HG02798 (cell line): ENCODE measurements at regions not wholly inside any gene's neighbourhood (a gene's known extent, or its start where the extent isn't known, plus 50 kb on each side); places are given as distances from the start of the nearest gene placed in this dataset.
"Not testable (repeated sequence)": the region's sequence is repeated elsewhere in the genome, so short reads cannot be mapped to it uniquely, and the experiment has no call there.

ENCODE experiments used
- ATAC-seq: cut with Tn5 transposase; IDR thresholded peaks from one replicate; pipeline ENCODE4 v1.9.1; 2021; ENCODE audit warnings: mild to moderate bottlenecking; ENCODE audit not compliant: unreplicated experiment, poor library complexity

DNA sequence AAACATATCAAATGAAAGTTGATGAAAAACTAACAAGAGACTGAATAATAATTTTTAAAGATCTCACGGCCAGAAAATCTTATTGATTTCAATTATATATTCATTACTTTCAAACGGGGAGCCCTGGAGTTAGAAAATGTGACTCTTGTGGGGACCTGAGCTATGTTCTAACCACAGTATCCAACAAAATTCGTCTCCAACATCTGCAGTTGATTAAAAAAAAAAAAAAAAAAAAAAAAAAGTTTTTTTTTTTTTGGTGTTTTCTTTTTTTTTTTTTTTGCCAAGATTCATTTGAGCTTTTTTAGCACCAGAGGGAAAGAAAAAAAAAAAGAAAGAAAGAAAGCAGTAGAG, 144.3 kb upstream of the PIK3R1 start:
- no peak for ATAC-seq

DNA sequence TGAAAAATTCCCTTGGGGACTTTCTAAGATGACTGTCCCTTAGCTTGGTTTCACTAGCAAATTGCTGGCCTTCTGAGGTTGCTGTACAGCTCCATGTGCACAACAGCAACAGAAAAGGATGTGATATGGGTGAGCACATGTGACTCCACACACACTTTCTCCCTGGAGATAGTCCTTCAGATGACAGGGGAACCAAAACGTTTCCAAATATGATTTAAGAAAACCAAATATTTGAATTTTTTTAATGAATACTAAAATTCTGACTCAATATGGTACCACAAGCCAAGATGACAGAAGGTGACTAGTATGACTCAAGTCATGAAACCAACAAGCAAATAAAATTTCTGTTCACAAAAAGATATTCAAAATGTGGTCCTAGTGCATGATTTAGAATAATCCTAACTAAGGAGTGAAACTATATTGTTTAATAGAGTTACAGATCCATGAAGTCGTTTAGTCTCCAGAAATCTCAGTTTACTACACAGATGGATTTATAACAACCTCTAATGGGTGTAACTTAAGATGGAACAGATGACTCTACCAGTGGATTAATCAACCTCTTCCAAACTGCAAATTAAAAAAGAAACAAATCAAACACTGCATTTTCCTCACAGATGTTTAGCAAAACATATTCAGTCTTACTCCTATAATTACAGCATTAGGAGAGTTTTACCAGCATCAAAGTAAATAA, 144.8 kb upstream of the PIK3R1 start:
- peak; percentile 95 for ATAC-seq

DNA sequence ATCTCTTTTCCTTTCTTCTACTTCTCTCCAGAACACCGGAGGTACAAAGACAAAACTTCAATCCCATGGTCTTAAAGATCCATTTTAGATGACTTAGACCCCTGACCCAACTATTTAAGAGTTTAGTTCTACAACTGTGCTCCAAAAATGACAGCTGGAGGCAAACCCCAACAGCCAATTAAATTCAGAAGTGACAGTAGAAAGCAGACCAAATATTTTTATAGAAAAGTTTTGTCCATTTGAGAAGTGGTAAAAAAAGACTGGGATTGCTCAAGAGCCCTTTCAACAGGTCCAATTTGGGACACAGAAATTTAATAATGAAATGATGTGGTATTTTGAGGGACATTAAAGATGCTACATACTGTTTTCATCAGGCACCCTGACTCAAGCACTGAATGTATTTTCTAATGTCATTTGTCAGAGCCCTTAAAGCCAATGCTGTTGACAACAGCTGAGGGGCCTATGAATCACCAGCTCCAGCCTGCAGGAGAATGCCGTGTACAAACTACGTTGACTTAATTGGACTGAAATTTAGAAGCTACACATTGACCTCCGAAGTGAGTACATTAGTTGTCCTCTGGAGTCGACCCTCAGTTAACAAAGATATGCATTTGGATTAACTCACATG, 147.5 kb upstream of the PIK3R1 start:
- ATAC-seq: no peak

DNA sequence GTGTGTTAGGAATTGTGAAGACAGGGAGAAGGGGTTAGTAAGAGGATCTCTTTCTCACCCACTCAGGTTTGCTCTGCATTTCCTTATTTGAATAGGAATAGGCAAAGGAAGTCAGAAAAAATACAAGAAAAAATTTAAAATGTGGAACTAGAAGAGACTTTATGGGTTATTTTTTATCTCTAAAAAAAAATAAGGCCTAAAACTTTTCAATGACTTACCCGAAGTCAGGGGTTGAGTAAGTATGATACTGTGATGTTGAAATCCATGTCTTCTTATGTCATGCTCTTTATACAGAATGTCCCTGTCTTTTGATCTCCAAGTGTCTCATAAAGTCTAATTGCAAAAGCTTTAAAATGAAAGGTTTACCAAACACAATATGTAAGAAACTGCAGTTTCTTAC, 148.3 kb upstream of the PIK3R1 start:
- no peak for ATAC-seq

DNA sequence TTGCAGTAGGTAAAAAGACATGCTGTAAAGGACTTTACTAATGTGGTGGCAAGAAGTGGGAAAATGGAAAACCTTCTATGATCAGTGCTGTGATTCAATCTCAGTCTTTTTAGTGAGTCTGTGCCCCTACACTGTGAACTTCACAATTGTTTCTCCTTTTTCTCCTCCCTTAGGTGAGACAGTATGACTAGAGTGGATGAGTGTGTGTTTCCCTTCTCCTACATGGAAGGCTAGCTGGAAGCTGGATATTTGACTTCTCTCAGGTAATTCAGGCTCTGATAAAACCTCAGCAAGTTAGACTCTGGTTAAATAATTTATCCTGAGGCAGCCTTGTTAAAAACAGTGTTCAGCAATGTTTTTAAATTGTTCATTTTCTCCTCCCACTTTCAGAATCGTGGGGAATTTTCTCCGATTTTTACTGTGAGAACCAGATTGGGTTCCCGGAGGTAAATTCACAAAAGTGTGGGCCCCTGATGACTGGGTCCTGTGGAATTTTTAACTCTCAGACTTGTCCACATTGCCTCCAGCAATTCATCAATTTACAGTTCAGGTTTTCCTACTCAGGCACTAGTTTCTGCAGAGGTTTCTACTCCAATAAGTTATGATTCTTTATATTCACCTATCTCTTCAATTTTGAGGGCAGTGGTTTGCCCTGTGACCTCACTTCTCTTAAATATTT, 149.1 kb upstream of the PIK3R1 start:
- no peak for ATAC-seq

DNA sequence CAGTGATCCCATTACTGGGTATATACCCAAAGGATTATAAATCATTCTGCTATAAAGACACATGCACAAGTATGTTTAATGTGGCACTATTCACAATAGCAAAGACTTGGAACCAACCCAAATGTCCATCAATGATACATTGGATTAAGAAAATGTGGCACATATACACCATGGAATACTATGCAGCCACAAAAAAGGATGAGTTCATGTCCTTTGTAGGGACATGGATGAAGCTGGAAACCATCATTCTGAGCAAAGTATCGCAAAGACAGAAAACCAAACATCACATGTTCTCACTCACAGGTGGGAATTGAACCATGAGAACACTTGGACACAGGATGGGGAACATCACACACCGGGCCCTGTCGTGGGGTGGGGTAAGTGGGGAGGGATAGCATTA, 150.2 kb upstream of the PIK3R1 start:
- ATAC-seq: not testable (repeated sequence)

DNA sequence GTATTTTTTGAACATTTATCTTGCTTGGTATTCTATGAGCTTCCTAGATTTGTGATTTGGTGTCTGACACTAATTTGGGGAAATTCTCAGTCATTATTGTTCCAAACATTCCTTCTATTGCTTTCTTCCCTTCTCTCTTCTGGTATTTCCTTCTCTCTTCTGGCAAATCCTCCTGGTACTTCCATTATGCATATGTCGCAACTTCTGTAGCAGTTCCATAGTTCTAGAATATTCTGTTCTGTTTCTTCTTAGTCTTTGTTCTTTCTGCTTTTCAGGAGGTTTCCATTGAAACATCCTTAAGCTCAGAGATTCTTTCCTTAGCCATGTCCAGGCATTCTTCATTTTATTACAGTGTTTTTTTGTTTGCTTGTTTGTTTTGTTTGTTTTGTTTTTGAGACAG, 155.2 kb upstream of the PIK3R1 start:
- no peak for ATAC-seq

DNA sequence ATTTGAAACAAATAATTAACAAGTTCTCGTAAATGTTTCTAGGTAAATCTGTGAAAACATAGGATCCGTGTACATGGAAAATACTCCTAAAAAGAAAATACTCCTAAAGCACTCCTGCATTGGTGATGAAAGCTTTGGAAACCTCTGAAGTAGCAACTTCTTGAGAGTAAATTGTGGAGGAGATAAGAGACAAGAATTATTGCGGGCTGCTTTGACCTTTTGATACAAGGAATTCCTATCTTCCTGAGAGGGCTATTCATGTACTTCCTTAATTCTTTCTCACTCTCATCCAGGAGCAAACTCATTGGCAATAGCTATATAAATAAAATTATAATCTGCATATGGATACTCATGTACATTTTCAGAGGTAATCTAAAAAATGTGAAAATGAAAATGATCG, 158.4 kb upstream of the PIK3R1 start:
- no peak for ATAC-seq

DNA sequence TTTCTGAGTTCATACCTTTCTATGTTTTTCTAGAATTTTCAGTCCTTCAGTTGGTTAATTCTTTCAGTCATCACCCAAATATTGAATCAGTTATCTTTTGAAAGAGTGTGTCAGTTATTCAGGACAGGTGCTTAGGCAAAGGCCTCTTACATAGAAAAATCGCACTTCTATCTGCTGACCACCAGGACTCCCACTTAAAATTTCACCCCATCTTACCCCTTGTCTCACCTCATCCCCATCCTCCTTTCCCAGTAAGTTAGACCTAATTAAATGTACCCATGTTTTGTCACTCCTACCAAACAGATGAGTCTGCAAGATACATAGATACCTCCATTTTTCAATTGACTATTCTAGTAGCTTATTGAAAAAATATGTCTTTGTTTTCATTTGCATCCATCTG, 159.9 kb upstream of the PIK3R1 start:
- ATAC-seq: no peak

DNA sequence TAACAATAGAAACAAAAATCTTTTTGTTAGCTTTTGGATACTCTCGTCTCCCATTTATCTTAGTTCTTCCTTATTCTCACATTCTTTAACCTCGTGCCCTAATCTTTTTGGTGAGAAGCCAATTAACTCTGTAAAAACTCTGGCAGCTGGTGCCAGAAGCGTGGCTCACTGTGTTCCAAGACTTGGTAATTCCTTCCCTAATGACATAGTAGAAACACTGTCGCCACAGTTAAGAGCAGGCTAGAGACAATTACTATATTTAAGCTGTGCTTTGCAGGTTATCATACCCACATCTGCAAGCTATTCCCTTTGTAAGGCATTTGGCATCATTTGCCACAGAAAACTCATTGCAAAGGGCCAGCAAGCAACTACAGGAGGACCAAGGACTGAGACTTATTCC, 160.9 kb upstream of the PIK3R1 start:
- ATAC-seq: no peak

DNA sequence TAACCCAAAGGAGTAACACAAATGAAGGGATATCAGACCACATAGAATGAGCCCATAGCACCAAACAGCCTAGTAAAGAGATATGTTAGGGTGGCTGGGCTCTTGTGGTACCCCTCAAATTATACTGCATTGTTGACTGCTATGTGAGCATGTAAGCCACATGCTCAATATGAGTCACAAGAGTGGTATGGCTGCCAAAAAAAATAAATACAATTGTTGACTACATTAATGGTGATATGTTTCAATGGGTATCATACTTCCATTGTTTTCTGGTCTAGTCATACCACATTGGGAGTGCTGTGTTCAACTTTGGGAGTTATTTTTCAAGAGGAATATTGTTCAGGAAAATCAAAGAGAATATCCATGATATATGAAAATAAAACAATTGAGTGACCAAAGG, 162.4 kb upstream of the PIK3R1 start:
- ATAC-seq: no peak

DNA sequence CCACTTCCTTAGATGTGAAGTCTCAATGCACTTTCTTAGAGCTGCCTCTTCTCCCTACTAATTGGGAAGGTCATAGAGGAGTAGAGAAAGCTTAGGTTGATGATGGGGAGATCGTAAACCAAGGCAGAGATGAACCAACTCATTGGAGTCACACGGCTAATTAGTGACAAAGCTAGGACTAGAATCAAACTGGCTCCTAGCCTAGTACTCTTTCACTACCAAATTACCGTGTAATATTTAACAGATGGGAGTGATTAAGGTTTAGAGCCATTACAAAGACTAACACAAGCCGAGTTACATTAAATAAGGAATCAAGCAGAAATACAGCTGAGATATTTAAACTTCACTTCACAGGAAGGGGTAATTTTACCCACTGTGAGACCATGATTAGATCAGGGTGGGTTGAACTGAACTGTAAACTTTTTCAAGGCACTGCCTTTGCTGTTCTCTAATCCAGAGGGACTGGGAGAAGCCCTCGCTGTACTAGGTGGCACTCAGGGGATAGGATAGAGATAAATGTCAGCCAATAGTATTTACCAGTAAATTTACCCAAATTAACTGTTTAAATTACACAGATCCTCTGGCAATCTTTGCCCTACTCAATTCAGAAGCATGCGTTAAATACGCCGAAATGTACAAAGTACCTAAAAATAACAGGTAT, 166.4 kb upstream of the PIK3R1 start:
- ATAC-seq: no peak

DNA sequence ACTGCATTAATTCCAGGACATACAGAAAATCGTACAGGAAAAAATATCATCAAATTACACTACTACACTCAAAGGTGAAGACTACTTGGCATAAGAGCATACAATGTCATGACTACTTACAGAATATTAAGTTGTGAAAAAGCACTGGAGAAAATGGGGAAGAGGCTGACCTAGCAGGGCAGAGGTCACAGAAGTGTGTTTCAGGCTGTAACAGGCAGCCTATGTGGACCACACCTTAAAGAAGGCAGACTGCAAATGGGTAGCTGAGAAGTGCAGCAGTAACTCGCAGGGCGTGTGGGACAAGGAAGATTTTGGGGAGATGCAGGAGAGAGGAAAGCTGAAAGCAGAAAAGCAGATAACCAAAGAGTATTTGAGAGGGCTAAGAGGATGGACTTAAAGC, 167.0 kb upstream of the PIK3R1 start:
- ATAC-seq: no peak

DNA sequence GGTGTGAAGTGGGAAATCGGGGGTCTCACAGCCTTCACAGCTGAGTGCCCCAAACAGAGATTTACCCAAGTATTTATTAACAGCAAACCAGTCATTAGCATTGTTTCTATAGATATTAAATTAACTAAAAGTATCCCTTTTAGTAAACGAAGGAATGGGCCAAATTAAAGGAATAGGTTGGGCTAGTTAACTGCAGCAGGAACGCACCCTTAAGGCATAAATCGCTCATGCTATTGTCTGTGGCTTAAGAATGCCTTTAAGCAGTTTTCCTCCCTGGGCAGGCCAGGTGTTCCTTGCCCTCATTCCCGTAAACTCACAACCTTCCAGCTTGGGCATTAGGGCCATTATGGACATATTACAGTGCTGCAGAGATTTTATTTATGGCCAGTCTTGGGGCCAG, 167.5 kb upstream of the PIK3R1 start:
- not testable (repeated sequence) for ATAC-seq

DNA sequence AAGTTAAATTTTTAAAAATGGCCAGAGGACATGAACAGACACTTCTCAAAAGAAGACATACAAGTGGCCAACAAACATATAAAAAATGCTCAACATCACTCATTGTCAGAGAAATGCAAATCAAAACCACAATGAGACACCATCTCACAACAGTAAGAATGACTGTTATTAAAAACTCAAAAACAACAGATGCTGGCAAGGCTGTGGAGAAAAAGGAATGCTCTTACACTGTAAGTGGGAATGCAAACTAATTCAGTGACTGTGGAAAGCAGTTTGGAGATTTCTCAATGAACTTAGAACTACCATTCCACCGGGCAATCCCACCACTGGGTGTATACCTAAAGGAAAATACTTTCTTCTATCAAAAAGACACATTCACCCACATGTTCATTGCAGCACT, 168.5 kb upstream of the PIK3R1 start:
- ATAC-seq: no peak

DNA sequence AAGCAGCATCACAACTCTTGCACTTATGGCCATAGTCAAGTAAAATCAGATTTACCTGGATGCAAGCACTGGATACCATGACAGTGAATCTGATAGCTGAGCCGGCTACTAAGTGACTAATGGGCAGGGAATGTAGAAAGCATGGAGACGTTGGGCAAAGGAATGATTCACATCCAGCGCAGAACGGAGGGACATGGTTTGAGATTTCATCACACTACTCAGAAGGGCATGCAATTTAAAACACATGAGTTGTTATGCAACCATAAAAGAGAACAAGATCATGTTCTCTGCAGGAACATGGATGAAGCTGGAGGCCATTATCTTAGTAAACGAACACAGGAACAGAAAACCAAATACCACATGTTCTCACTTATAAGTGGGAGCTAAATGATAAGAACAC, 169.1 kb upstream of the PIK3R1 start:
- no peak for ATAC-seq

DNA sequence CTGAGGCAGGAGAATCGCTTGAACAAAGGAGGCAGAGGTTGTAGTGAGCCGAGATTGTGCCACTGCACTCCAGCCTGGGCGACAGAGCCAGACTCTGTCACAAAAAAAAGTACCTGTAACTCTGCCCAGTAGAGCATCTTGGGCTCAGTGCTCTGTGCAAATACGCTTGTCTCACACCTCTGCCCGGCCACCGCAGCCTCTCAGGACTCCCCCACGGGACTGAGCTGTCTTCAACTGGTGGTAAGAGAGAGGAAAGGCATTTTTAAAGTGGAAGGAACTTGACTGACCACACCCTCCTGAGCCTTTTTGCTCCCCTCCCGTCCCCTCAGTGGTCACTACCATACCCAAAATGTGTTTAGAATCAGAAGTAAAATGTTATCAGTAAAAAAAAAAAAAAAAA, 174.3 kb upstream of the PIK3R1 start:
- ATAC-seq: peak; percentile 97

DNA sequence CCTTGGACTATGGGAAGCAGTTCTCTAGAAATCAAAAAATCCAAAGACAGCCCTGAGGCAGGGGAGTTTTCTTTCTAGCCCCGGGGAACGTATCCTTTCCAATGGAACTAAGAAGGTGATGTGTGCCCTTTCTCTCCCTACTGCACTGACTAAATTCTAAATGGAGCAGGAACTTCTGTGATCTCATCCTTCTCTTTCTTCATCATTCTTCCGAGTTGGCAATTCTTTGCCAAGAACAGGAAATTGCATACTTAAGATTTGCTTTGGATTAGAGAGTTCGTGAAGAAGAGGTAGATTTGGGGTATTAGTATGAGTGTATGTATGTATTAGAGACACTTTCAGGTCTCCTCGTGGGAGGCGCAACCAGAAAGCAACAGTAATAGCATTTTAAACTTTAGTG, 178.0 kb upstream of the PIK3R1 start:
- no peak for ATAC-seq

DNA sequence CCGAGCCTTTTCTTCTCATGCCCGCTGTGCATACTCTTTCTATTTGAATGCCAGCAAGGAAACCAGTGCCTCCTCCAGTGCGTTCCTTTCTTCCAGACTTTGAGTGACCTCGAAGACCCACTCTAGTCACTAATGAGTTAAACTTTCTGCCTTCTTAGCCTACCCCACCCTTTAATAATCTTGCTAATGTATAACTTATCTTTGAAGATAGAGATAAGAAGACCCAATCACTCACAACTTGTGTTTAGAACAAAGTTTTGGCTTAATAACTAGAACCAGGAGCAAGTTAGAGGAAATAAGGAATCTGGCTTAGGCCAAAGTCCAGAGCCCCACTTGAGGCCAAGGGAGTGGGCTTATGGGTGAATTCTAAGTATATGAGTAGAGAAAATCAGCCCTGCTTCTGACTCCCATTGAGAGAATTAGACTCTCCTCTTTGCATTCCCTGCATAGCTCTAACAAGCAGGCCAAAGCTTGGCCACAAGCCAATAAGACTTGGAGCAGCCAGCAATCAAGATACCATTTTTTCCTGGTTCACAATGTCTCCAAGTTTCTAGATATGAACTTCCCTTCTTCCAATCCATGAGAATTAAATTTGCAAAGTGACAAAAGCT, 181.5 kb upstream of the PIK3R1 start:
- ATAC-seq: no peak

DNA sequence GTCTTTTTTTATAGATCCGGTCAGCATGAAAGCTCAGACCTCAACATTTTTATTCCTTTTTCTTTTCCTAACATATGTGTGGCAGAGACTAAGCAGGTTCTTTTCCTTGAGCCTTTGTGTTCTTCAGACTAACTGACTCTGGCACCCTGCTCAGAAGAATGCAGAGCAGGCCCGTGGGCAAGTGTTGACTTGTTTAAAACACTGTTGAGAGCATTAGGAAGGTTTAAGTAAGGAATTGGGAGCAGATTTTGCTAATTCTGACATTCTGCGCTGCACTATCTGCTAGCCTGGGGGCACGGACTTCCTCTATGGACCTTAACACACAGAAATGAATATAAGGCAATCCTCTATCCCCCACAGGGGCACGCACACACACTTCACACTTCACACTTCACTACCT, 182.5 kb upstream of the PIK3R1 start:
- no peak for ATAC-seq

DNA sequence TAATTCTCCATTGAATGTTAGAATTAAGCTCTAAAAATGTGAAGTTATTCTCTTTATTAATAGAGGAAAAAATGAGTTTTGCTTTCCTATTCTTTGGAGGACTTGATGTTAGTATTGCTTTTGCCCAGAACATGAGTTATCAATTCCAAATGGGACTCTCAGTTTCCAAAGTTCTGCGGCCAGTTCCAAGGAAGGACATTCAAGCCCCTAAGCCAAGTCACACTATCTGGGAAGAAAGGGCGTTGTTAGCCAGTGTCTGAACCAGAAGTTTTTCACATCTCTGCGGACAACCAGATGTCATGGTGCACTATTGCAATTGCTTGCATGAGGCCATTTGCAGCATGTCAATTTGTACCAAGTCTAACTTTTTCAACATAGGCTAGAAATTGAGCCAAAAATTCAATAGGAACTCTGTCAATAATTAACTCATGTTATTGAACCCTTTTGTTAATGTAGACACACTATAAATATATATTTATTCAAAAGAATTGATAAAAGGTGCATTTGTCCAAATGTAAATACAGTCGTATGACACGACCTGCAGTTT, 183.3 kb upstream of the PIK3R1 start:
- ATAC-seq: no peak
